CD4-positive, alpha-beta T cell (primary cell): ENCODE measurements at regions not wholly inside any gene's neighbourhood (a gene's known extent, or its start where the extent isn't known, plus 50 kb on each side); places are given as distances from the start of the nearest gene placed in this dataset.

Experiments used
- ATAC-seq: fragments of 200-7000 bp; cut with Tn5 transposase; one replicate; pipeline ENCODE4 v1.10.0; 2022; ENCODE audit warnings: mild to moderate bottlenecking; ENCODE audit not compliant: poor library complexity
- CTCF ChIA-PET: fragments of 350-600 bp; sonication (Branson Sonifier 250); formaldehyde crosslinking; loops from one replicate; lab custom pipeline; 2021; ENCODE audit warnings: antibody characterized with exemption, inconsistent platforms; lab: Charles Lee
- POLR2A ChIA-PET: fragments of 350-600 bp; sonication (Branson Sonifier 250); formaldehyde crosslinking; loops from one replicate; lab custom pipeline; 2021; ENCODE audit warnings: antibody characterized with exemption, inconsistent platforms; lab: Charles Lee
- DNase-seq, 14 experiments: peaks; one replicate each; pipeline ENCODE4 v3.0.0-alpha.2; 2013 to 2020; ENCODE audit warnings: mixed read lengths in 2 of 14
- H3K27ac ChIP-seq, 2 donors: one replicate each; pipeline versions ENCODE4 v1.5.1 to v1.7.0; 2013; ENCODE audit warnings: low read length in 2 of 2, low read depth in 1 of 2, mild to moderate bottlenecking in 1 of 2
- H3K27me3 ChIP-seq, 2 experiments: 1 replicate in 1 of 2; 2 replicates in 1 of 2; pipeline versions ENCODE4 v1.6.1 to v1.7.0; 2013; ENCODE audit warnings: low read length in 2 of 2, control low read depth in 1 of 2, mild to moderate bottlenecking in 1 of 2, moderate library complexity in 1 of 2; ENCODE audit not compliant: insufficient read depth in 2 of 2, control insufficient read depth in 1 of 2
- H3K36me3 ChIP-seq: one replicate; pipeline ENCODE4 v1.6.1; 2013; ENCODE audit warnings: low read length, control low read depth; ENCODE audit not compliant: insufficient read depth
- H3K4me1 ChIP-seq: one replicate; pipeline ENCODE4 v1.6.1; 2013; ENCODE audit warnings: low read length, control low read depth; ENCODE audit not compliant: insufficient read depth
- H3K4me3 ChIP-seq: one replicate; pipeline ENCODE4 v1.5.1; 2013; ENCODE audit warnings: mild to moderate bottlenecking, low read length, moderate library complexity
- H3K9me3 ChIP-seq, 2 experiments: 1 replicate in 1 of 2; 2 replicates in 1 of 2; pipeline versions ENCODE4 v1.6.1 to v1.7.0; 2013; ENCODE audit warnings: low read length in 2 of 2, mild to moderate bottlenecking in 2 of 2, control low read depth in 1 of 2, moderate library complexity in 1 of 2; ENCODE audit not compliant: control insufficient read depth in 1 of 2, insufficient read depth in 1 of 2
- H3K27ac Mint-ChIP-seq: one replicate; pipeline ENCODE4 v1.8.0; 2020; ENCODE audit warnings: mixed read lengths
- H3K27me3 Mint-ChIP-seq: one replicate; pipeline ENCODE4 v1.8.0; 2021; ENCODE audit warnings: mixed read lengths
- H3K36me3 Mint-ChIP-seq: one replicate; pipeline ENCODE4 v1.8.0; 2021; ENCODE audit warnings: low read depth, mixed read lengths
- H3K4me1 Mint-ChIP-seq: one replicate; pipeline ENCODE4 v1.8.0; 2021; ENCODE audit warnings: low read depth, mixed read lengths
- H3K4me3 Mint-ChIP-seq: one replicate; pipeline ENCODE4 v1.8.0; 2020; ENCODE audit warnings: mild to moderate bottlenecking, mixed read lengths
- H3K9me3 Mint-ChIP-seq: one replicate; pipeline ENCODE4 v1.8.0; 2020; ENCODE audit warnings: mixed read lengths
- CTCF ChIP-seq: fragments of 200-600 bp; IDR thresholded peaks from one replicate; pipeline ENCODE4 v1.8.0; 2022; ENCODE audit warnings: antibody characterized with exemption, mild to moderate bottlenecking
- intact Hi-C, 2 experiments: fragments of 100-400 bp; cut with DNase I in 1 of 2; cut with micrococcal nuclease in 1 of 2; formaldehyde crosslinking; loops; one replicate each; pipeline versions ENCODE4 v1.15.1 to v1.9.0; 2023 to 2025; cut with DNase I, micrococcal nuclease

- intact Hi-C loops = no loop called here
- POLR2A ChIA-PET = no interaction called here
- Mint-ChIP-seq H3K36me3 (no peaks in the 10 kb centered on the region), H3K27me3 (no peaks in the 10 kb centered on the region), H3K4me3 (no peak overlapping the region), H3K4me1 (no peaks in the 10 kb centered on the region), H3K9me3 (peaks cover 8% of the 10 kb centered on the region), H3K27ac (no peak overlapping the region)
- no peak for TF ChIP-seq CTCF
- Histone ChIP-seq H3K27me3 (no peaks in the 10 kb centered on the region), H3K4me1 (no peaks in the 10 kb centered on the region), H3K27ac (no peak overlapping the region), H3K36me3 (no peaks in the 10 kb centered on the region), H3K4me3 (no peak overlapping the region), H3K9me3 (peaks cover 0 to 14% of the 10 kb centered on the region in 2 experiments)
- CTCF ChIA-PET = no interaction called here
- DNase-seq = no peak
- ATAC-seq = no peak
Observed at GRCh38 chr4:19523964-19524363, 727.7 kb upstream of the SLIT2 start.

GRCh38 chr4:19522966-19523365, 728.7 kb upstream of the SLIT2 start:
- H3K4me3 ChIP-seq = no peak overlapping the region
- DNase-seq = no peak
- intact Hi-C loops = no loop called here

DNA sequence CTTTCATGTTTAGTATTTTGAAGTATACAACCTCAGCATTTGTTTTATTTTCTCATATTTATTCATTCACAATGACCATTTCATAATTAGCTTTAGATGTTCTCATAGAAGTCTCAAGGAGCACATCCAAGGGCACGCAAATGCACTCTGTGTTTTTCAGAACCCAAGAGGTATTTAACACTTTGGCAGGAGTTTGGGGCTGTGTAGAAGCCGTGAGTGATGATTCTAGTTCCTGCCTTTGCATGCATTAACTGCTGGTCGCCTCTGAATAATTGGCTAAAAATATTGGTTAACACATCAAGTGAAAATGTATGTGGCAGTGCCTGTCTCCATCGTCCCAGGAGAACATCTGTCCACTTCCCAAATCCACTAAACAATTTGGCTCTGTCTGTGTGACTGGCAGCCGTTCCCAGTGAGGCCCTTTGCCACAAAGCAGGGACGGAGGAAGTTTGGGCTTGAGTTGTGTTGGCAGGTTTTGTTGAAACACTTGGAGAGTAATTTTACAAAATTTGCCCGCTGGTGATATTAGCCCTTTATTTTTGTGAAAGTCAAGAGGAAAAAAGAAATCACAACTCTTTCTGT, 730.7 kb upstream of the SLIT2 start:
- no peak for DNase-seq
- intact Hi-C loops = no loop called here
- Histone ChIP-seq H3K4me1 (no peaks in the 10 kb centered on the region), H3K27ac (no peak overlapping the region), H3K9me3 (peaks cover 0 to 14% of the 10 kb centered on the region in 2 experiments), H3K4me3 (no peak overlapping the region), H3K36me3 (no peaks in the 10 kb centered on the region), H3K27me3 (no peaks in the 10 kb centered on the region)
- H3K4me1 Mint-ChIP-seq = no peaks in the 10 kb centered on the region
- ChIA-PET POLR2A (no interaction called here), CTCF (no interaction called here)
- ATAC-seq = no peak
- H3K36me3 Mint-ChIP-seq = no peaks in the 10 kb centered on the region
- no peaks in the 10 kb centered on the region for H3K27me3 Mint-ChIP-seq
- H3K27ac Mint-ChIP-seq = no peak overlapping the region
- no peak overlapping the region for H3K4me3 Mint-ChIP-seq
- peaks cover 12% of the 10 kb centered on the region for H3K9me3 Mint-ChIP-seq
- TF ChIP-seq CTCF = no peak

More at GRCh38 chr4:19522966-19523365, 728.7 kb upstream of the SLIT2 start:
- H3K36me3 ChIP-seq = no peaks in the 10 kb centered on the region
- TF ChIP-seq CTCF = no peak
- H3K4me3 Mint-ChIP-seq = no peak overlapping the region
- no peaks in the 10 kb centered on the region for H3K36me3 Mint-ChIP-seq
- H3K4me1 Mint-ChIP-seq = no peaks in the 10 kb centered on the region
- ChIA-PET CTCF (no interaction called here), POLR2A (no interaction called here)
- H3K9me3 ChIP-seq = peaks cover 0 to 14% of the 10 kb centered on the region in 2 experiments
- no peaks in the 10 kb centered on the region for H3K27me3 ChIP-seq
- H3K9me3 Mint-ChIP-seq = peaks cover 11% of the 10 kb centered on the region
- no peak overlapping the region for H3K27ac ChIP-seq
- H3K4me1 ChIP-seq = no peaks in the 10 kb centered on the region
- no peaks in the 10 kb centered on the region for H3K27me3 Mint-ChIP-seq
- no peak for ATAC-seq
- H3K27ac Mint-ChIP-seq = no peak overlapping the region
